Rectal smooth muscle tissue (tissue), 1 donor: ENCODE measurements at regions not wholly inside any gene's neighbourhood (a gene's known extent, or its start where the extent isn't known, plus 50 kb on each side); places are given as distances from the start of the nearest gene placed in this dataset.

Experiments
- H3K27ac ChIP-seq: one replicate; pipeline ENCODE4 v1.7.0; 2013; ENCODE audit warnings: low read depth, low read length, inconsistent platforms
- H3K27me3 ChIP-seq: one replicate; pipeline ENCODE4 v1.7.0; 2013; ENCODE audit warnings: low read length; ENCODE audit not compliant: control insufficient read depth, insufficient read depth
- H3K36me3 ChIP-seq: one replicate; pipeline ENCODE4 v1.7.0; 2013; ENCODE audit warnings: low read length; ENCODE audit not compliant: control insufficient read depth, insufficient read depth
- H3K4me1 ChIP-seq: one replicate; pipeline ENCODE4 v1.7.0; 2013; ENCODE audit warnings: low read length; ENCODE audit not compliant: control insufficient read depth, insufficient read depth
- H3K4me3 ChIP-seq: one replicate; pipeline ENCODE4 v1.7.0; 2013; ENCODE audit warnings: low read length
- H3K9ac ChIP-seq: one replicate; pipeline ENCODE4 v1.7.0; 2013; ENCODE audit warnings: low read length

GRCh38 chr7:32285698-32286097, 204.5 kb downstream of the LSM5 start:
- H3K36me3 ChIP-seq: no peaks in the 10 kb centered on the region
- no peak overlapping the region for H3K27ac ChIP-seq
- H3K4me3 ChIP-seq: no peak overlapping the region
- H3K27me3 ChIP-seq: no peaks in the 10 kb centered on the region
- H3K4me1 ChIP-seq: no peaks in the 10 kb centered on the region
- H3K9ac ChIP-seq: no peak overlapping the region

GRCh38 chr7:32283546-32283945, 206.6 kb downstream of the LSM5 start:
- no peaks in the 10 kb centered on the region for H3K4me1 ChIP-seq
- H3K27ac ChIP-seq: no peak overlapping the region
- H3K9ac ChIP-seq: no peak overlapping the region
- H3K4me3 ChIP-seq: no peak overlapping the region
- no peaks in the 10 kb centered on the region for H3K27me3 ChIP-seq
- H3K36me3 ChIP-seq: no peaks in the 10 kb centered on the region

DNA sequence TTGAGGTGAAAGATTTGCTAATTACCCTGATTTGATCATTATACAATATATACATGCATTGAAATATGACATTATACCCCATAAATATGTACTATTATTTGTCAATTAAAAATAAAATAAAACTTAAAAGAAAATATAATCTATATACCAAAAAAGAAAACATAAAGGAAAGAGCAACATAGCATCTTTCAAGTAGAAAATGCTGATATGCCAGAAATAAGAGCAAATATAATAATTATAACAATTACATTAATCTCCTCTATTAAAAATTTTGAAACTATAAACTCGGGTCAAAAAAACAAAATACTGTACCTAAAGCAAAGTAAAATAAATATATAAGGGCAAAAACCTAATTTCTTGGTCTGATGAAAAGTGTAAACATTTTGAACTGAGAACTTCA, 209.3 kb upstream of the PDE1C start:
- H3K27me3 ChIP-seq: no peaks in the 10 kb centered on the region
- no peaks in the 10 kb centered on the region for H3K36me3 ChIP-seq
- H3K9ac ChIP-seq: no peak overlapping the region
- H3K4me3 ChIP-seq: no peak overlapping the region
- no peaks in the 10 kb centered on the region for H3K4me1 ChIP-seq
- H3K27ac ChIP-seq: no peak overlapping the region

DNA sequence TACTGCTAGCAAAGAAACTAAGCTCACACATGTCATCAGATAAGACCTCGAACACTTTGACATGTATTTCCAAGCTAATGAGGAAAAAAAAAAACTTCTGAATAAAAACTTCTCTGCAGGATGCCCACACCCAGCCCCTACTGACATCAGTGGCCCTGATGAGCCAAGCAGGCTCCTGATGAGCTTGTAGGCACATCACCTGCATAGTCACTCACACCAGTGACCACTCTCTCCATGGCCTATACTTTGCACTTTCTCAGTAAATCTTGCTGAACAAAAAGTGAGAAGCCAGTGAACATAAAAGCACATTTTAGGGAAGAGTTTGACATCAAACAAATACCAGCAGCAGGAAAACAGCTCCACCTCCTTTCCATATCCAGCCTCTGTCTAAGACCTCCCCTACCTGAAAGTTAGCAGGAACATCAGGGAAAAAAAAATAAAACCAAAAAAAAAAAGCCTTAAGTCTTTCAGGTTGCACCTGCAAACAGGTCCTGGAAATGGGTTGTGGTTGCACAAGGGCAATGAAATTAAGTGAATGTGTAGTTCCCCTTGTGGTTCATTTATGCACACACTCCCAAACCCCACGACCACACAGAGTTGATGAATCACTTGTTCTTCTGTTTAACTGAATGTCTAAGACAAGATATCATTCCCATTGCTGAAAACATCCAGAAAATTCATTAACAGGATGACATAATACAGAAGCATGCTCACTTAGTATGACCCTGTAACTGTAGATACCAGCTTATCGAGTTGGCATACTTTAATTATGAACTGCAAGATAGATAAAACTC, 205.2 kb upstream of the PDE1C start:
- H3K36me3 ChIP-seq: no peaks in the 10 kb centered on the region
- no peak overlapping the region for H3K9ac ChIP-seq
- H3K4me1 ChIP-seq: no peaks in the 10 kb centered on the region
- no peaks in the 10 kb centered on the region for H3K27me3 ChIP-seq
- H3K4me3 ChIP-seq: no peak overlapping the region
- H3K27ac ChIP-seq: no peak overlapping the region

GRCh38 chr7:32273297-32273696, 203.1 kb upstream of the PDE1C start:
- no peak overlapping the region for H3K9ac ChIP-seq
- no peak overlapping the region for H3K4me3 ChIP-seq
- no peaks in the 10 kb centered on the region for H3K4me1 ChIP-seq
- H3K27ac ChIP-seq: no peak overlapping the region
- no peaks in the 10 kb centered on the region for H3K36me3 ChIP-seq
- no peaks in the 10 kb centered on the region for H3K27me3 ChIP-seq

DNA sequence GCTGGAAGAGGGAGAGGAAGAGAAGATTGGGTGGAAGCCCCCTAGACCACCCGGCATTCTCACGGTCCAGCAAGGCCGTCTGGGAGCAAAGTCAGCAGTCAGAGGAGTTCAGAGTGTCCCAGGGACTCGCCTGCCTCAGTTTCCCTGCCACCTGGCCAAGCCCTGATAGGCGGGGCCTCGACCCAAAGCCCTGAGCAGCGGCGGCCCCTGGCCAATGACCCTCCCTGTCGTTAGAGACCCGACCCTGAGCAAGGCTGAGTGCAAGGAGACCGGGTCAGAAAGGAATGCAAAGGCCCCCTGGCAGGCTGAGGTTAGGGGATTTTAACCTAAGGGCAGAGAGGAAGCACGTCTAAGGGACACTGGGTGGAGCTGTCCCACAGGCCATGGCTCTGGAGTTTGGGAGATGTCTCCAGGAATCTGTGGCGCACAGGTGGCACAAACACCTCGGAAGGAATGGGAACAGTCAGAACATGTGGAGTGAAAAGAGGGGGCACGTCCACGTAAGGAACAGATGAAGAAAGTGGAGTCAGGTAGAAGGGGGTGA, 196.8 kb upstream of the PDE1C start:
- no peaks in the 10 kb centered on the region for H3K36me3 ChIP-seq

DNA sequence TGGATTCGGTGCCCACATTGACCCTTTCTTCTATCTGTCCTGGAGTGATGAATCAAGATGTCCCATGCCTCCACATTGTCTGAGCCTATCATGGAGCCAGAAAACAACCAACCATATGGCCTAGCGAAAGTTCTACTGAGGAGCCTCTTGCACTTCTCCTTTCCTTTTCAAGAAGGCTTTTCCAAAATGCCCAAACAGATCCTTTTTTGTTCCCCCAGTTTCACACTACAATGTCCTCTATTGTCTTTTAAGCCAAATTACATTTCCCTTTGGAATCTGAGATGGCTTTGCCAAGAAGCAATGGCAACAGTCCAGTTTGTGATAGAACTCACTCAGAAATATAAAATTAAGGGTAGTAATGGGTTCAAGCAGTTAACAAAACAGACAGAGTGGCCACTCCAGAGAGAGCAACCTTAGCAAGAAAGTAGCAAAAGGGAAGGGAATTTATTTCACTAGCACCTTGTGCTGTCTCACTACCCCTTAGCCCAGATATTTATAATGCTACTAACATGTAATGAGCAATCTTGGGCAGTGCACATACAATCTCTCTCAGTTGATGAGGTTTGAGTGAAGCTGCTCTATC, 194.6 kb upstream of the PDE1C start:
- Histone ChIP-seq H3K9ac (no peak overlapping the region), H3K27ac (no peak overlapping the region), H3K27me3 (no peaks in the 10 kb centered on the region), H3K4me1 (no peaks in the 10 kb centered on the region), H3K36me3 (no peaks in the 10 kb centered on the region), H3K4me3 (no peak overlapping the region)

More for the DNA sequence above, 196.8 kb upstream of the PDE1C start:
- Histone ChIP-seq H3K27me3 (no peaks in the 10 kb centered on the region), H3K4me1 (no peaks in the 10 kb centered on the region), H3K4me3 (no peak overlapping the region), H3K27ac (no peak overlapping the region), H3K9ac (no peak overlapping the region)

GRCh38 chr7:32263611-32264010, 193.4 kb upstream of the PDE1C start:
- Histone ChIP-seq H3K27me3 (no peaks in the 10 kb centered on the region), H3K4me1 (no peaks in the 10 kb centered on the region), H3K4me3 (no peak overlapping the region), H3K9ac (no peak overlapping the region), H3K27ac (no peak overlapping the region), H3K36me3 (no peaks in the 10 kb centered on the region)

GRCh38 chr7:32262315-32262714, 192.1 kb upstream of the PDE1C start:
- no peaks in the 10 kb centered on the region for H3K27me3 ChIP-seq
- no peaks in the 10 kb centered on the region for H3K36me3 ChIP-seq
- no peaks in the 10 kb centered on the region for H3K4me1 ChIP-seq
- no peak overlapping the region for H3K27ac ChIP-seq
- no peak overlapping the region for H3K4me3 ChIP-seq
- no peak overlapping the region for H3K9ac ChIP-seq

DNA sequence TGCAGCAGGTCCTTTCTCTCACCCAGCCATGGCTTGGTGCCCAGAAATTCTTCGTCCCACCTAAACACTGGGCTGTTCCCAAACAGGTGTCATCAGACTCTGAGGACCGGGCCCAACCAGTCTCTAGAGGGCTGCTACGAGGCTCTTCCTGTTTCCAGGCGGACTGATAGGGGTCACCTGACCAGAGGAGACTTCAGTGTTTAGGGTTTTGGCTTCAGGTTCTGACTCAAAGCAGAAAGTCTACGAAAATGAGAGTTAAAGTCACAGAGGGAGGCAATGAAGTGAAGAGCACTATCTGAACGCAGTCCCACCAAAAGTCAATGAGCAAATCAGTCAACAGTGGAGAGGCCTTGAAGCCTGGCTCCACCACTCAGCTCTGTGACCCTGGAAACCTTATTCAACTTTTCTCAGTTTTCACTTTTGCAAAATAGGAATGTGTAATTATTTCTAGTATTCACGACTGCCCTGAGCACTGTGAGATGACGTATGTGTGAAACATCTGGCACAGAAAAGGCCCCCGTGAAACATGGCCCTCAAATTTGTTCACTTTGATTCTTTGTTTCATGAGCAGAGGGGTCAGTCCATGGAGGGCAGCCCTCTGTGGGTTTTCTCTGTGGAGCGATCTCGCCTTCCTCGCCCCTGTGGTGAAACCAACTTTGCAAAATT, 189.9 kb upstream of the PDE1C start:
- H3K27me3 ChIP-seq: no peaks in the 10 kb centered on the region
- no peak overlapping the region for H3K27ac ChIP-seq
- H3K9ac ChIP-seq: no peak overlapping the region
- H3K4me3 ChIP-seq: no peak overlapping the region
- no peaks in the 10 kb centered on the region for H3K4me1 ChIP-seq
- no peaks in the 10 kb centered on the region for H3K36me3 ChIP-seq

DNA sequence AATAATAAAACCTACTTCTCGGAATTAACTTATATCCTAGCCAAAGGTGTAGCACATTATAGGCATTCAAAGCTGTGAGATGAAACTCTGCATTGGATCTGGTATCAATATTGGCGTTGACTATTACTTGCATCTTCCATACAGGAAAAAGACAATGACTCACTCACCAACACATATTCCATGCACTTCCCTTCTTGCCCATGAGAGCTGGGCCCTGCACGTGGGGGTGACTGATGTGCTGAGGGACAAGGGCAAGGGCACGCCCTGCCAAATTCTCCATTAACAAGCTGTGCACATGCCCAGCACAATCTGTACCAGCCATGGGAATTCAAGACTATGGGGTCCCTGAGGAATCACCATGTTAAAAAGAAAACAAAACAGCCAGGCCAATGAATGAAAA, 188.1 kb upstream of the PDE1C start:
- Histone ChIP-seq H3K27ac (no peak overlapping the region), H3K27me3 (no peaks in the 10 kb centered on the region), H3K9ac (no peak overlapping the region), H3K4me3 (no peak overlapping the region), H3K36me3 (no peaks in the 10 kb centered on the region), H3K4me1 (no peaks in the 10 kb centered on the region)

DNA sequence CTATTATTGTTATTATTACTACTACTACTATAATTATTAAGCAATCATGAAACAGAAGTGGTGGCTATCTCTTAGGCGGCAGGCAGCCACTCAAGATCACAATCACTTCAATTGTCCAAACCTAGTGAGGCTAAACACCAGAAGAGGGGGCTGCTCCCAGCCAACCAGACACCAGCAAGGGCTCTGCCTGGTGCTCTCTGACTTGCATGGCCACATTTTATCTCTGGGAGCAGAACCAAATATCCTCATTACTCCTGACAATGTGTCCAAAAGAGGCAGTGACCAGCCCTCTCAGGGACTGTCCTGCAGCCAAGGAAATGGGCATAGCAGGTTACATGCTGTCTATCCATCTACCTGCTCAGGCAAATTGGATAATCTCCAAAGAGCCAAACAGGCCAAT, 187.4 kb upstream of the PDE1C start:
- no peak overlapping the region for H3K4me3 ChIP-seq
- no peak overlapping the region for H3K27ac ChIP-seq
- no peak overlapping the region for H3K9ac ChIP-seq
- H3K36me3 ChIP-seq: no peaks in the 10 kb centered on the region
- no peaks in the 10 kb centered on the region for H3K27me3 ChIP-seq
- H3K4me1 ChIP-seq: no peaks in the 10 kb centered on the region
